ENCODE measurements at regions not wholly inside any gene's neighbourhood (a gene's known extent, or its start where the extent isn't known, plus 50 kb on each side); places are given as distances from the start of the nearest gene placed in this dataset.

- TF ChIP-seq CTCF (conservative IDR thresholded peaks at IDR 0.05; ENCODE audit: low read depth, low read length) (no peak), EZH2 (IDR thresholded peaks at IDR 0.05; ENCODE audit: borderline replicate concordance, low read depth, low read length, poor library complexity, severe bottlenecking) (no peak)
These were observed 274.0 kb downstream of the NOVA1 start for GRCh38 chr14:26323869-26324268.

Data from A673 (cell line).